CD4-positive, alpha-beta T cell treated with Interleukin-4 for 1 hour (primary cell): ENCODE measurements at regions not wholly inside any gene's neighbourhood (a gene's known extent, or its start where the extent isn't known, plus 50 kb on each side); places are given as distances from the start of the nearest gene placed in this dataset.

Experiments used
- DNase-seq, 2 donors: peaks; one replicate each; pipeline ENCODE4 v3.0.0-alpha.2; 2020 to 2022

DNA sequence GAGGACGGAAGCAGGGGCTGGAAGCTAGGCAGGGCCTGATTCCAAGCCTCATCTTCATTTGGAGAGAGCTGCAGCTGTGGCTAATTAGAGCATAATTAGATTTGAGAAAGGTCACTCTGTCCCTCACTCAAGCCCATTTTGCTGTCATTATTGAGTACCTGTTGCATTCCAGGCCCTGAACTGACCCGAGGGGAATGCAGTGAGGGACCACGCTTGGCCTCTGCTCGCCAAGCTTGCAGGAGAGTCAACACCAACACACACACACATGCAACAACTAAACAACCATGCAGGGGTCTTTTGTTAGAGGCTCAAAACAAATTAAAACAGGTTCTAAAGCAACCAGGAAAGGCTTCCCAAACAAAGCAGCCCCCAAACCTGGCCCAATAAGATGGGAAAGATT lies 52.7 kb upstream of the MAMLD1 start:
- DNase-seq, result no peak

DNA sequence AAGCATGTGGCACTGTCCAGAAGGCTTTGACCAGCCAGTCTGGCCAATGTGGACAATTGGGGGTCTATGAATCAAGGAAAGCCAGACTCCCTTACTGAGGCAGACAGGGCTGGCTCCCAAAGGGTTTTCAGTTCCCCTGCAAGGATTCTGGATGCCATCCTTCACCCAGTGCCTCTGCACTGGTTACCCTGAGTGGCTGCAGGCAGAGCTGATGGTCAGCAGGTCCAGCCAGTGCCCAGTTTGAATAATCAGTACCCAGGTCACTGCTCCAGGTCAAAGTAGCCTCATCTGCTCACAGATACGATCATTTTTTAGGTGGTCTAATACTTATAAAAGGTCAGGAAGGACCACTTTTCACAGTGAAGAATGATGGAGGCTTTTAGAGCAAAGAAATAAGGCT lies 52.2 kb upstream of the MAMLD1 start:
- no peak for DNase-seq

- DNase-seq, result no peak
These were observed 50.2 kb upstream of the MAMLD1 start for GRCh38 chrX:150312931-150313330.
